HG02759 (cell line): ENCODE measurements at regions not wholly inside any gene's neighbourhood (a gene's known extent, or its start where the extent isn't known, plus 50 kb on each side); places are given as distances from the start of the nearest gene placed in this dataset.
A peak's percentile ranks its signal among the peaks of the same experiment; 100 is the strongest.

Experiments
- ATAC-seq: cut with Tn5 transposase; IDR thresholded peaks from one replicate; pipeline ENCODE4 v1.9.1; 2021; ENCODE audit warnings: mild to moderate bottlenecking, moderate library complexity; ENCODE audit not compliant: unreplicated experiment

GRCh38 chr7:116310141-116310540, 99.8 kb downstream of the TES start:
- no peak for ATAC-seq

DNA sequence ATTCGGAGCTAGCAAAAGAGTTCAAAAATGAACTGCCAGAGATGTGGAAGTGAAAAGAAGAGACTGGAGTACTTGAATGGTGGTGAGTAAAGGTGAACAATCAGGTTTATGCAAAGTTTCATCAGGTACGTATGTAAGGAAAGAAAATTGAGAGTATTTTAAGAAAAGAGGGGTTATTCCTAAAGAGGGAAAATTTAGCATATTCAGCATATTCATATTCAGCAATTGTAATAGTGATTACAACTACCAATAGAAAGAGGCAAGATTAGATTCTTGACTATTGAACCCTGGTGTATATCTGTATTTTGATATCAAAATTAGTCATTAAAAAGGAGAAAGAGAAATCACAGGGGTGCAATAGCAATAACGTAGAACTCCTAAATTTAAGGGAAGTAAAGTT, 100.9 kb downstream of the TES start:
- ATAC-seq, result no peak

DNA sequence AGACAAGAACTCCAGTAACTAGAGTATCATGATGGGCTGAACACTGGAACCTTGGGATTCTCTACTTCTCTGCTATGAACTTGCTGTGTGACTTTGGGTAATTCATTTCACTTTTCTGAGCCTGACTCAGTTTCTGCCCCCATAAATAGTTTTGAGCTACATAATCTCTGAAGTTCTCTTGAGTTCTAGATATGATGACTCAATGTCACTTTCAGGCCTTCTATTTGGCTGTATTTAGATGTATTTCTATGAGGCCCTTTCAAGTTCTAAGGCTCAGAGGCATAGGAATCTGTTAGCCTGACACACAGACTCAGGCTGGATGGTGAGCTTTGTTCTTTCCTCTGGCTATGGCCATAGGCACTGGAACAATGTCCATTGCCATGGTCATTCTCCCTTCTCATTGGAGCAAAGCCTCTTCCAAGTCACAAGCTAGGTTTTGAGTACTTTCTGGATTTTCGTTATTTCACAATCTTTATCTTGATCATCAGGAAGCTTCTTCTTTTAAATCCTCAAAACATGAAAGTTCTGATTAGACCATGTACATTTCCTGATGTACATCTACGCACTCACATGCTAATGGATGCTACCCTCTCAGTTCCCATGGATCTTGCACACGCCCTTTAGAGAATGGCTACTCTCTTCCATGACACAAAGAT, 101.6 kb downstream of the TES start:
- no peak for ATAC-seq

DNA sequence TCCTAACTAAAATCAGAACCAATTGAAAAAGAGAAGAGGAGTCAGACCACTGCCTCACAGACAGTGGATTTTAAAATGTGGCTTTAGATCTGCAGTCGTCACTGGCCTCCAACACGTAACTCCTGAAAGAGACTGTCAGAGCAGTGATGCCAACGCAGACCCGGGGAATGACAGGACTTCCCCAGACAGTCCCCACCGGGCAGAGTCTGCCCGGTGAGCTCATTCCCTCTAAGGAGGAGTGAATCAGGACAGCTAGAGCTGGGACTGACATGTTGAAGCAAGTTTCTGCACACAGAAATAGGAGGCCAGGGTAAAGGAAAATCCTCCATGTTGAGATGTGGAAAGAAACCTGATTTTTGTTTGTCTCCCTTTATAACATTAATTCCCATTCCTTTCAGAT, 105.0 kb downstream of the TES start:
- ATAC-seq, result no peak

- ATAC-seq, result peak; percentile 18
Measured at GRCh38 chr7:116315803-116316202, 105.5 kb downstream of the TES start.

GRCh38 chr7:116316838-116317628, 106.7 kb downstream of the TES start:
- peak; percentile 91 for ATAC-seq

GRCh38 chr7:116317907-116318306, 107.6 kb downstream of the TES start:
- no peak for ATAC-seq

DNA sequence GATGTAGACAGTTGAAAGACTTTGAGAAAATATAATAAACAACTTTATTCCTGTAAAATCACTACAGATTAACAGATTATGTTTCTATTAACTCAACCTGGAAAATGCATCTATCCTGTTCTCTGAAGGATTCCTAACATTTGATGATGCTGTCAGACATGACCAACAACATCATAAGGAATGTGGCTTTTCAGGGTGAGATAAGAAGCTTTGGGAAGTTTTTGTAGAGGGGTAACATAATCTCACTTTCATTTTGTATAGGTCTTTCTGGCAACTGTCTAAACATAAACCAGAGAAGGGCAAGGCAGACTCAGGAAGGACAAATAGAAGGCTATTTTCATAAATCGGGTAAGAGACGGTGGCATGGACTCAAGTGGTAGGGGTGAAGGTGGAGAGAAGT, 112.2 kb downstream of the TES start:
- no peak for ATAC-seq

- no peak for ATAC-seq
Measured at GRCh38 chr7:116324582-116324981, 114.2 kb downstream of the TES start.

- no peak for ATAC-seq
Measured at GRCh38 chr7:116325517-116325916, 115.2 kb downstream of the TES start.

DNA sequence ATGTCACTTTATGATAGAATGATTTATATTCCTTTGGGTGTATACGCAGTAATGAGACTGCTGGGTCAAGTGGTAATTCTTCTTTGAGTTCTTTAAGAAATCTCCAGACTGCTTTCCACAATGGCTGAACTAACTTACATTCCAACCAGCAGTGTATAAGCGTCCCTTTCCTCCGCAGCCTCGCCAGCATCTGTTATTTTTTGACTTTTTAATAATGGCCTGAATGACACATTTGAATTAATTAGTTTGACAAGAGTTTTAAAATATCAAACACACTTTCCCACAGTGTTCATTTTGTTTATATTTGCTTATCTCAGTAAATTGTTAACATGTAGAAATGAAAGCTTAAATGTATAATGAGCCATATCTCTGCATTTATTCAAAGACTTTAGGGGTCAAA, 116.8 kb downstream of the TES start:
- ATAC-seq, result no peak

DNA sequence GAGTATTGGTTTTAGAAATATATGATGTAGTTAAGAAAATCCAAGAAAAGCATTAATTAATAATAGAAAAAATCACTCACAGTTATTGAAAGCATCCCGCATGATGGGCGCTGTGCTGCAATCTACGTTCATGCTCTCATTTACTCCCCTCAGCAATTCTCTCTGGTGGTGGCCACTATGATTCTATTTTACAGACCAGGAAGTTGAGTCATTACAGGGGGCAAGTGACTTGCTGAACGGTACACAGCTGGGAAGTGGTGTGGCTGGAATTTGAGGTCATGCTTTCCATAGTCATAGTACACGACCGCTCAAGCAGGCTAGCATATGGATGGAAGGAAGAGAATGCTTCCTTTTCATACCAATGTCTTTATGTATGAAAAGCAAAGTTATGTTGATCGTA, 117.4 kb downstream of the TES start:
- no peak for ATAC-seq

- no peak for ATAC-seq
Measured at GRCh38 chr7:116328161-116328560, 117.8 kb downstream of the TES start.

DNA sequence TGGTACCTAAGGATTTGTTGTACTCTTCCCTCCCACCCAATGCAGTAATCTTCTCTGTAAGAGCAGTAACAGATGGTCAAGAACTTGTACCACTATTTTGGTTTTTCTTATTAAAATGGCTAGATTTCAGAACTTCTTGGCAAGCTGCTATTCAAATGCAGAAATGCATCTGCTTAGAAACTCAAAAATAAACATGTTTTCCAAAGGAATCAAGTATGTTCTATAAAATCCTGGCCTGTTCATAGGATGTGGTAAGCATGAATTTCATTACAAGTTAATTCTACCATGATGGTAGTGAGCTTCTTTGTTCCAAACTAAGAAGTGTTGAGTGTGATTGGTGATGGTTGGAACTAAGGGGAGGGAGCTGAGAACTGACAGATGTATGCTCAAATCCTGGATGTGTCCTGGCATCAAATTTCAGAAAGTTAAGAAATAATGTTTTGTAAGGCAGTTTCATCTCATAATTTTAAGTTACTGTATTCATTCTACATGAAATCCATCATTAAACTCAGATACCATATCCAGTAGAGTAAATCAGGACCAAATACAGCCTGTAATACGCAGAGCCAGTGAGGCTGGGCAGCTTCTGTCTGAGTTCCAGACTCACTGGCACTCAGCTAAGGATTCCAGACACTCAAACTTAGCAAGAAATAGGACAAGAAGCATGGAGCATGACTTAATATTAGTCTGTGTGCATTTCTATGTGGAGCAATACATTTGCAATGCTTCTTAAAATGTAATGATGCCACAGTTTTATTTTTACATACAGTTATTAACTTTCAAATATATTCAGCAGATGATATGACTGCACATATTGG, 119.6 kb downstream of the TES start:
- no peak for ATAC-seq

DNA sequence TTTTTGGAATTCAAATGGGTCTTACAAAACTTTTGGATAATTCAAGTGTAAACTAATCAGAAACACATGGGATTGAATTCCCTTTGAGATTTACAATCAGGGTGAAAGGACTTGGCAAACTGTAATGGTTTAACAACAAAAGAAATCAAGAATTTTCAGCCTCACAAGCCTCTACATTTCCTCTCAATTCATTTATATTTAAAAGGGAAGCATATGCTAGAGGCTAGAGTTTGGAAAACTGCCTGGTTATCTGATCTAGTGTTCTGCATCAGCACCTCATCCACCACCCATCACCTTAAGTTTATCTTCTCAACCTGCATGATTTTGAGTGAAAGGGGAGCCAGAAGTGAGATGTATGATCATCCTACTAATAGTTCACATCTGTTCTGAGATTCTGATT, 120.7 kb downstream of the TES start:
- ATAC-seq, result no peak

DNA sequence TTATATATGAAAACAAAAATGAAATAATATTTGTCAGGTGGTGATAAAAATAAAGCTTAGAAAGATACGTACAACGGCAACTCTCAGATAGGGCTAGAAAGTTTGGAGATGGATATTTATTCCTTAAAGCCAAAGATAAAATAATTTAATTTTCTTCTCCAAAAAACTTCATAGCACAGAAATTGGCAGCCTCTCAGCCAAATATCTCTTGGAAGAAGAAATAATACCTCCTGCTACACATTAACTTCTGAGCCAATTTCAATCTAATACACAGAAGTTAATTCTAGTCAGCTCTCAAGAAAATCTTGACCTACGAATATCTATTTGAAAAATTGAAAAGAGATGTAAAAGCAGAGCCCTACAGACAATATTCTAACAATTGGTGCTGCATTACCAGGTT, 122.4 kb downstream of the TES start:
- no peak for ATAC-seq

GRCh38 chr7:116334555-116334954, 124.2 kb downstream of the TES start:
- no peak for ATAC-seq

GRCh38 chr7:116337018-116337417, 126.7 kb downstream of the TES start:
- no peak for ATAC-seq

DNA sequence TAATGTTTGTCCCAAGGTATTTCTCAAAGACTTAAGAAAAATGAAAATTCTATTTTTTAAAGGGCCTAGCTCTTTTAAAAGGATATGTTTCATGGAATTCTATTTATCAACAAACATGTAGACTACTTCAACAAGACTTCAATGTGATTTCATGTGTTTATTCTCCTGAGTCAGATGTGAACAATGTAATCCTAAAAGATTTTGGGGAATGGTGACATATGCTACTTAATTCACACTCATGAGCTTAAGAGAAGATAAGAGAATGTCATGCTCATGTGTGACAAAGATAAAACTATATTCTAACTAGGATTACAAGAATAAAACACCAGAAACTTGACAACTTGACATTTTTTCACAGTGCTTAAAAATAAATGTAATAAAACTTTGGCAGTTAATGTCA, 127.5 kb downstream of the TES start:
- no peak for ATAC-seq

- ATAC-seq, result no peak
Measured at GRCh38 chr7:116339564-116339963, 129.2 kb downstream of the TES start.

DNA sequence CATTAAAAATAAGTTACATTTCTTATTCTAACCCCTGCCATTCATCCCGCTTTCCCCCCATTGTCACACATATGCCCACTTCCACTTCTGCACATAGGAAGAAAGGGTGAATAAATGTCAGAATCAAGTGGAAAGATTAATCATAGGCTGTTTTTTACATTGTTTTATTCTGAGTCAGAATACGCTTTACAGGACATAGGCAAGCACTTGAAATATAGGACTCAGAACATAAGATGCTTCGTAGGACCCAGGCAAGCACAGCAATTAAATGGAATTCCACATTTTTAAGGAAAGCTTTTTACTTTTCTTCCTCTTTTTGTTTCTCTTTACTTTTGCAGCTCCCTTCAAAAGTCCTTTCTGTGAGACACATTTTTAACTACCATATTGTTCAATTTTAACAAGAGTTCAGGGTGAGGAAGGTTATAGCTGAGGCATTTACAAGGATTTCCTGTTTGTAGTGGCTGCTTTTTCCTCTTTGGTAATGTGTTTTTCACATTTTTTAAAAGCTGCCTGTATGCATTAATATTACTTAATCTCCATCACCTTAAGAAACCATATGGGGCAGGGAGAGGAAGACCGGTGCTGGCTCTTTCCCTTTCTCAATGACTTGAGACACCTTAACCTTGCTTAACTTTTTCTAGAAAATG, 130.0 kb downstream of the TES start:
- no peak for ATAC-seq
